HEK293 (cell line): ENCODE measurements at regions not wholly inside any gene's neighbourhood (a gene's known extent, or its start where the extent isn't known, plus 50 kb on each side); places are given as distances from the start of the nearest gene placed in this dataset.

Experiments used
- CTCF ChIA-PET: fragments of 350-600 bp; formaldehyde crosslinking; extraction: SDS; loops from one replicate; lab custom pipeline; 2021; ENCODE audit warnings: antibody characterized with exemption; lab: Yijun Ruan, JAX
- POLR2A ChIA-PET: fragments of 300-600 bp; formaldehyde crosslinking; extraction: SDS; loops from one replicate; lab custom pipeline; 2020; ENCODE audit warnings: antibody characterized with exemption, inconsistent platforms; lab: Yijun Ruan, JAX
- H3K27ac ChIP-seq: fragments of 200-500 bp; sonication (Bioruptor generic); 2 replicates; pipeline ENCODE4 v1.5.1; 2014; ENCODE audit warnings: low read depth, low read length, control low read depth, inconsistent platforms; ENCODE audit errors: extremely low read depth
- H3K36me3 ChIP-seq, 2 experiments: fragments of 200-500 bp in 1 of 2; sonication (Bioruptor generic) in 1 of 2; 1 replicate in 1 of 2; 2 replicates in 1 of 2; pipeline ENCODE4 v1.5.1; 2014 to 2017; ENCODE audit warnings: inconsistent platforms in 2 of 2, low read length in 2 of 2; ENCODE audit not compliant: control insufficient read depth in 2 of 2, insufficient read depth in 1 of 2
- H3K4me1 ChIP-seq: fragments of 200-500 bp; sonication (Bioruptor generic); 2 replicates; pipeline ENCODE4 v1.5.1; 2014; ENCODE audit warnings: mild to moderate bottlenecking, low read length, inconsistent platforms; ENCODE audit not compliant: control insufficient read depth, insufficient read depth
- H3K4me3 ChIP-seq: 2 replicates; pipeline ENCODE4 v1.5.1; 2011; ENCODE audit warnings: low read depth, mild to moderate bottlenecking, control low read depth, low read length, moderate library complexity
- H3K9me3 ChIP-seq: fragments of 200-500 bp; sonication (Bioruptor generic); 2 replicates; pipeline ENCODE4 v1.5.1; 2014; ENCODE audit warnings: low read depth, low read length, inconsistent platforms; ENCODE audit not compliant: control insufficient read depth, insufficient read depth
- FEZF1 ChIP-seq: fragments of 450-650 bp; formaldehyde crosslinking; IDR thresholded peaks from 2 replicates; pipeline ENCODE4 v1.5.1; 2016; ENCODE audit warnings: missing biosample characterization, missing genetic modification characterization
- GLIS1 ChIP-seq: fragments of 450-650 bp; formaldehyde crosslinking; IDR thresholded peaks from 2 replicates; pipeline ENCODE4 v1.5.1; 2016; ENCODE audit warnings: missing biosample characterization, missing genetic modification characterization
- KLF8 ChIP-seq: fragments of 450-650 bp; formaldehyde crosslinking; IDR thresholded peaks from 2 replicates; pipeline ENCODE4 v1.5.1; 2016; ENCODE audit warnings: missing biosample characterization, missing genetic modification characterization
- SP3 ChIP-seq: fragments of 450-650 bp; formaldehyde crosslinking; IDR thresholded peaks from 2 replicates; pipeline ENCODE4 v1.5.1; 2016; ENCODE audit warnings: missing biosample characterization, missing genetic modification characterization
- YY1 ChIP-seq: fragments of 450-650 bp; formaldehyde crosslinking; IDR thresholded peaks from 2 replicates; pipeline ENCODE4 v1.5.1; 2018; ENCODE audit warnings: missing biosample characterization, missing genetic modification characterization
- ZBTB20 ChIP-seq: fragments of 450-650 bp; formaldehyde crosslinking; IDR thresholded peaks from 2 replicates; pipeline ENCODE4 v1.5.1; 2016; ENCODE audit warnings: missing biosample characterization, missing genetic modification characterization
- ZFHX2 ChIP-seq: fragments of 450-650 bp; formaldehyde crosslinking; conservative IDR thresholded peaks from 2 replicates; pipeline ENCODE4 v1.5.1; 2016; ENCODE audit warnings: missing biosample characterization, missing genetic modification characterization
- ZNF132 ChIP-seq: fragments of 450-650 bp; formaldehyde crosslinking; IDR thresholded peaks from 2 replicates; pipeline ENCODE4 v1.5.1; 2017; ENCODE audit warnings: missing biosample characterization, missing genetic modification characterization, borderline replicate concordance
- ZNF138 ChIP-seq: fragments of 450-650 bp; formaldehyde crosslinking; IDR thresholded peaks from 2 replicates; pipeline ENCODE4 v1.5.1; 2016; ENCODE audit warnings: missing biosample characterization, missing genetic modification characterization, borderline replicate concordance
- ZNF184 ChIP-seq: fragments of 450-650 bp; IDR thresholded peaks from 2 replicates; pipeline ENCODE4 v1.5.1; 2018; ENCODE audit warnings: missing biosample characterization, mild to moderate bottlenecking, missing genetic modification characterization
- ZNF211 ChIP-seq: fragments of 450-650 bp; formaldehyde crosslinking; IDR thresholded peaks from 2 replicates; pipeline ENCODE4 v1.5.1; 2016; ENCODE audit warnings: low read depth, missing biosample characterization, missing genetic modification characterization
- ZNF221 ChIP-seq: fragments of 450-650 bp; formaldehyde crosslinking; IDR thresholded peaks from 2 replicates; pipeline ENCODE4 v1.5.1; 2017; ENCODE audit warnings: missing biosample characterization, missing genetic modification characterization, borderline replicate concordance
- ZNF292 ChIP-seq: fragments of 450-650 bp; formaldehyde crosslinking; IDR thresholded peaks from 2 replicates; pipeline ENCODE4 v1.5.1; 2016; ENCODE audit warnings: low read depth, missing biosample characterization, missing genetic modification characterization, borderline replicate concordance
- ZNF391 ChIP-seq: fragments of 450-650 bp; formaldehyde crosslinking; IDR thresholded peaks from 2 replicates; pipeline ENCODE4 v1.5.1; 2016; ENCODE audit warnings: low read depth, missing biosample characterization, missing genetic modification characterization, borderline replicate concordance
- ZNF48 ChIP-seq: fragments of 450-650 bp; formaldehyde crosslinking; IDR thresholded peaks from 2 replicates; pipeline ENCODE4 v1.5.1; 2016; ENCODE audit warnings: missing biosample characterization, missing genetic modification characterization
- ZNF544 ChIP-seq: fragments of 450-650 bp; formaldehyde crosslinking; IDR thresholded peaks from 2 replicates; pipeline ENCODE4 v1.5.0; 2017; ENCODE audit warnings: missing biosample characterization, missing genetic modification characterization
- ZNF561 ChIP-seq: fragments of 450-650 bp; IDR thresholded peaks from 2 replicates; pipeline ENCODE4 v1.5.1; 2018; ENCODE audit warnings: missing biosample characterization, missing genetic modification characterization, borderline replicate concordance
- ZNF596 ChIP-seq: fragments of 450-650 bp; IDR thresholded peaks from 2 replicates; pipeline ENCODE4 v1.5.0; 2018; ENCODE audit warnings: missing biosample characterization, mild to moderate bottlenecking, missing genetic modification characterization, moderate library complexity
- ZNF626 ChIP-seq: fragments of 450-650 bp; sonication (Bioruptor Pico); formaldehyde crosslinking; IDR thresholded peaks from 2 replicates; pipeline ENCODE4 v1.5.1; 2018; ENCODE audit warnings: missing biosample characterization, missing genetic modification characterization, inconsistent platforms
- ZNF664 ChIP-seq: fragments of 450-650 bp; formaldehyde crosslinking; IDR thresholded peaks from 2 replicates; pipeline ENCODE4 v1.5.1; 2016; ENCODE audit warnings: missing biosample characterization, missing genetic modification characterization
- ZNF830 ChIP-seq: fragments of 450-650 bp; IDR thresholded peaks from 2 replicates; pipeline ENCODE4 v1.5.0; 2018; ENCODE audit warnings: missing biosample characterization, missing genetic modification characterization, low read depth, mild to moderate bottlenecking, moderate library complexity
- TF ChIP-seq, protein P1 (sequence below): fragments of 450-650 bp; formaldehyde crosslinking; IDR thresholded peaks from 2 replicates; pipeline ENCODE4 v1.5.1; 2016; ENCODE audit warnings: missing biosample characterization, missing genetic modification characterization
- TF ChIP-seq, protein P2 (sequence below): fragments of 450-650 bp; formaldehyde crosslinking; IDR thresholded peaks from 2 replicates; pipeline ENCODE4 v1.5.1; 2016; ENCODE audit warnings: missing biosample characterization, missing genetic modification characterization, borderline replicate concordance
- TF ChIP-seq, protein P3 (sequence below): fragments of 450-650 bp; formaldehyde crosslinking; IDR thresholded peaks from 2 replicates; pipeline ENCODE4 v1.5.1; 2016; ENCODE audit warnings: missing biosample characterization, missing genetic modification characterization

DNA sequence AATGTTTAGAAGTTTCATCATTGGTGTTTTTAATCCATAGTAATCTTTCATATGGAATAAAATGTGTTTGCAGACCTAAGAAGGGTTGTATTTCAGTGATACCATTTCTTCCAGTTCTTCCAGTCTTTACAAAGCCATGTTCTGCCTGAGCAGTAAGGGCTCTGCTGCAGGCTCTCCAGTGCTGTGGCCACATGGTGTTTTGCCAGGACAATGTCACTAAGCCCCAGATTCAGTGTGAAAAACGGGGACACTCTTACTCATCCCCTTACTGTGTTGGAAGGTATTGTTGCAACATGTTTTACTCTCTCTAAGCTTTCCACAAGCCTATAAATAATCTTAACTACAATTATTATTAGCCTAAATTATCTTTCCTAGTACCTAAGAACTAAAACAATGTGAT lies 481.4 kb upstream of the CDH7 start (continued):
- TF ChIP-seq, protein P1, sequence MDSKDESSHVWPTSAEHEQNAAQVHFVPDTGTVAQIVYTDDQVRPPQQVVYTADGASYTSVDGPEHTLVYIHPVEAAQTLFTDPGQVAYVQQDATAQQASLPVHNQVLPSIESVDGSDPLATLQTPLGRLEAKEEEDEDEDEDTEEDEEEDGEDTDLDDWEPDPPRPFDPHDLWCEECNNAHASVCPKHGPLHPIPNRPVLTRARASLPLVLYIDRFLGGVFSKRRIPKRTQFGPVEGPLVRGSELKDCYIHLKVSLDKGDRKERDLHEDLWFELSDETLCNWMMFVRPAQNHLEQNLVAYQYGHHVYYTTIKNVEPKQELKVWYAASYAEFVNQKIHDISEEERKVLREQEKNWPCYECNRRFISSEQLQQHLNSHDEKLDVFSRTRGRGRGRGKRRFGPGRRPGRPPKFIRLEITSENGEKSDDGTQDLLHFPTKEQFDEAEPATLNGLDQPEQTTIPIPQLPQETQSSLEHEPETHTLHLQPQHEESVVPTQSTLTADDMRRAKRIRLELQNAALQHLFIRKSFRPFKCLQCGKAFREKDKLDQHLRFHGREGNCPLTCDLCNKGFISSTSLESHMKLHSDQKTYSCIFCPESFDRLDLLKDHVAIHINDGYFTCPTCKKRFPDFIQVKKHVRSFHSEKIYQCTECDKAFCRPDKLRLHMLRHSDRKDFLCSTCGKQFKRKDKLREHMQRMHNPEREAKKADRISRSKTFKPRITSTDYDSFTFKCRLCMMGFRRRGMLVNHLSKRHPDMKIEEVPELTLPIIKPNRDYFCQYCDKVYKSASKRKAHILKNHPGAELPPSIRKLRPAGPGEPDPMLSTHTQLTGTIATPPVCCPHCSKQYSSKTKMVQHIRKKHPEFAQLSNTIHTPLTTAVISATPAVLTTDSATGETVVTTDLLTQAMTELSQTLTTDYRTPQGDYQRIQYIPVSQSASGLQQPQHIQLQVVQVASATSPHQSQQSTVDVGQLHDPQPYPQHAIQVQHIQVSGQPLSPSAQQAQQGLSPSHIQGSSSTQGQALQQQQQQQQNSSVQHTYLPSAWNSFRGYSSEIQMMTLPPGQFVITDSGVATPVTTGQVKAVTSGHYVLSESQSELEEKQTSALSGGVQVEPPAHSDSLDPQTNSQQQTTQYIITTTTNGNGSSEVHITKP (tag by site-specific recombination), result no peak
- no peak for TF ChIP-seq ZNF221 (tag by site-specific recombination)
- TF ChIP-seq ZNF138, result no peak
- TF ChIP-seq, protein P2, sequence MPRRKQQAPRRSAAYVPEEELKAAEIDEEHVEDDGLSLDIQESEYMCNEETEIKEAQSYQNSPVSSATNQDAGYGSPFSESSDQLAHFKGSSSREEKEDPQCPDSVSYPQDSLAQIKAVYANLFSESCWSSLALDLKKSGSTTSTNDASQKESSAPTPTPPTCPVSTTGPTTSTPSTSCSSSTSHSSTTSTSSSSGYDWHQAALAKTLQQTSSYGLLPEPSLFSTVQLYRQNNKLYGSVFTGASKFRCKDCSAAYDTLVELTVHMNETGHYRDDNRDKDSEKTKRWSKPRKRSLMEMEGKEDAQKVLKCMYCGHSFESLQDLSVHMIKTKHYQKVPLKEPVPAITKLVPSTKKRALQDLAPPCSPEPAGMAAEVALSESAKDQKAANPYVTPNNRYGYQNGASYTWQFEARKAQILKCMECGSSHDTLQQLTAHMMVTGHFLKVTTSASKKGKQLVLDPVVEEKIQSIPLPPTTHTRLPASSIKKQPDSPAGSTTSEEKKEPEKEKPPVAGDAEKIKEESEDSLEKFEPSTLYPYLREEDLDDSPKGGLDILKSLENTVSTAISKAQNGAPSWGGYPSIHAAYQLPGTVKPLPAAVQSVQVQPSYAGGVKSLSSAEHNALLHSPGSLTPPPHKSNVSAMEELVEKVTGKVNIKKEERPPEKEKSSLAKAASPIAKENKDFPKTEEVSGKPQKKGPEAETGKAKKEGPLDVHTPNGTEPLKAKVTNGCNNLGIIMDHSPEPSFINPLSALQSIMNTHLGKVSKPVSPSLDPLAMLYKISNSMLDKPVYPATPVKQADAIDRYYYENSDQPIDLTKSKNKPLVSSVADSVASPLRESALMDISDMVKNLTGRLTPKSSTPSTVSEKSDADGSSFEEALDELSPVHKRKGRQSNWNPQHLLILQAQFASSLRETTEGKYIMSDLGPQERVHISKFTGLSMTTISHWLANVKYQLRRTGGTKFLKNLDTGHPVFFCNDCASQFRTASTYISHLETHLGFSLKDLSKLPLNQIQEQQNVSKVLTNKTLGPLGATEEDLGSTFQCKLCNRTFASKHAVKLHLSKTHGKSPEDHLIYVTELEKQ, result no peak
- TF ChIP-seq ZNF132 (tag by site-specific recombination), result no peak
- no peak for TF ChIP-seq ZNF184
- no peak for TF ChIP-seq KLF8 (tag by site-specific recombination)
- TF ChIP-seq FEZF1 (tag by site-specific recombination), result no peak
- TF ChIP-seq ZNF292 (tag by site-specific recombination), result no peak
- TF ChIP-seq ZNF561, result no peak

DNA sequence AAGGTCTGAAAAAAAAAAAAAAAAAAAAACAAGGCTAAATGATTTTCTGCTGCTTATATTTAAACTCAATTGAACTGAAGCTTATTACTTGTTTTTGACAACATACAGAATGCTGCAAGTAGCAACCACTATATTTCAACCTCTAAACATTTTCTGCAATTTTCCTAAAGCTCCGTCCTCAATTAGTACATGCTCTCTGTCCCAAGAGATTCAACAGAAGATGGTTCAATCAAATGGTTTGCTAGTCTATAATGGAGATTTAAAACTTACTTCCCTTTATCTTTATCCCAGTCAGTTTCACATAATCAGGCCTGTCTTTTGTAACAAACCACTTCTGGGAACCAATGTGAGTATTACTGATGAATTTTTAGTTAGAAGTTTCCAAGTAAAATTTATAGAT lies 485.1 kb upstream of the CDH7 start:
- H3K27ac ChIP-seq, result no peak overlapping the region
- ChIA-PET POLR2A (no interaction called here), CTCF (no interaction called here)

DNA sequence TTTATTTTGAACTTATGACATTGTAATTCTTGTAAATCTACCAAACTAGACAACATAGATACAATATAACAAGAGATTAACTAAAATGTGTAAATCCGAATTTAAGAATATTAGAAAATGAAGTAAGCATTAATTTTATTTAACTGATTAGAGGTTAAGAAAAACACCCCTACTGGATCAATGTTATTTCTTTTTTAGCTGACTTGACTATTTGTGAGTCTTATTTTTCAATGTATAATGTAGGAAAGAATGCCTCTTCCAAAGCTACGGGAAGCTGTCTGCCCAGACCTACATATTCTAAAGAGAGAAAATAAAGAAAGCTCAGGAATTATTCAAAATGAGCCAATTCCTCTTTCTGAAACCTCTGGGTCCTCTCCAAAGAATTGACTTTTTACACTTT lies 490.8 kb upstream of the CDH7 start:
- CTCF ChIA-PET, result no interaction called here

More for the DNA sequence above, 485.1 kb upstream of the CDH7 start:
- Histone ChIP-seq H3K9me3 (no peaks in the 10 kb centered on the region), H3K36me3 (no peaks in the 10 kb centered on the region), H3K4me3 (no peak overlapping the region), H3K4me1 (no peaks in the 10 kb centered on the region)
- TF ChIP-seq ZNF48 (tag by site-specific recombination) (no peak), ZNF626 (tag by site-specific recombination) (no peak), YY1 (no peak), ZNF664 (tag by site-specific recombination) (no peak)

More for the DNA sequence above, 490.8 kb upstream of the CDH7 start:
- Histone ChIP-seq H3K36me3 (no peaks in the 10 kb centered on the region), H3K4me1 (no peaks in the 10 kb centered on the region)
- TF ChIP-seq, protein P3, sequence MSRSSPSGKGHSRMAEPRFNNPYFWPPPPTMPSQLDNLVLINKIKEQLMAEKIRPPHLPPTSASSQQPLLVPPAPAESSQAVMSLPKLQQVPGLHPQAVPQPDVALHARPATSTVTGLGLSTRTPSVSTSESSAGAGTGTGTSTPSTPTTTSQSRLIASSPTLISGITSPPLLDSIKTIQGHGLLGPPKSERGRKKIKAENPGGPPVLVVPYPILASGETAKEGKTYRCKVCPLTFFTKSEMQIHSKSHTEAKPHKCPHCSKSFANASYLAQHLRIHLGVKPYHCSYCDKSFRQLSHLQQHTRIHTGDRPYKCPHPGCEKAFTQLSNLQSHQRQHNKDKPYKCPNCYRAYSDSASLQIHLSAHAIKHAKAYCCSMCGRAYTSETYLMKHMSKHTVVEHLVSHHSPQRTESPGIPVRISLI, result no peak
- TF ChIP-seq ZNF830 (no peak), ZBTB20 (no peak), ZNF391 (tag by site-specific recombination) (no peak), ZNF544 (tag by site-specific recombination) (no peak), ZNF596 (no peak), ZFHX2 (no peak), ZNF211 (tag by site-specific recombination) (no peak), SP3 (tag by site-specific recombination) (no peak), GLIS1 (tag by site-specific recombination) (no peak)
- TF ChIP-seq, all 188 proteins: peak for 0
- Histone ChIP-seq H3K9me3 (no peaks in the 10 kb centered on the region), H3K4me3 (no peak overlapping the region), H3K27ac (no peak overlapping the region)
- POLR2A ChIA-PET, result no interaction called here
